ENCODE measurements at regions not wholly inside any gene's neighbourhood (a gene's known extent, or its start where the extent isn't known, plus 50 kb on each side); places are given as distances from the start of the nearest gene placed in this dataset.
"Not testable (repeated sequence)": the region's sequence is repeated elsewhere in the genome, so short reads cannot be mapped to it uniquely, and the experiment has no call there.

DNA sequence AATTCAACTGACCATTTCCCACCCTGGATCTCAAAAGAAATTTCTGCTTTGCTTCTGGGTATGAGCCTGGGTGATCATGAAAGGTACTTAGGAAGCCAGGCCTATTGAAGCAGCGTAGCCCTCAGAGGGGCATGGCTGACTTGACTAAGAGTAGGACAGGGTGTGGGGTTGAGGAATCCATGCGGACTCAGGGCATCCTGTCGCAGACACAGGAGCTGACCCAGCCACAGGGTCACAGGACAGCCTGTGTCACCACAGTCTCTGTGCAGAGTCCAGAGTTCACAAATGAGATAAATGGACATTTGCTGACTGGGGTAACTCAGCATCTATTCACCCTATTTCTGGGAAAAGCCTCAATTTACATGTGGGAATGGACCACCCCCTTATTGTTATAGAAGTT lies 262.3 kb downstream of the CEP170 start:
- H3K56ac ChIP-seq (replicated peaks; ENCODE audit: insufficient read length, low read depth, low read length); H3K79me1 ChIP-seq (ENCODE audit: low read depth, low read length); H3K27me3 ChIP-seq (replicated peaks in 1 of 4; ENCODE audit: control insufficient read depth in 3 of 4, extremely low read depth in 1 of 4, insufficient read depth in 3 of 4, low read length in 3 of 4); H3K9ac ChIP-seq (replicated peaks in 1 of 4; ENCODE audit: extremely low read depth in 1 of 4, low read depth in 3 of 4, low read length in 3 of 4); H4K91ac ChIP-seq (replicated peaks; ENCODE audit: insufficient read length, low read length); H3K18ac ChIP-seq (ENCODE audit: extremely low read depth, low read length); H2BK5ac ChIP-seq (ENCODE audit: low read depth, low read length); H3K27ac ChIP-seq (ENCODE audit: low read depth, low read length); H2BK120ac ChIP-seq (replicated peaks; ENCODE audit: low read depth, low read length); H2AK5ac ChIP-seq (ENCODE audit: low read depth, low read length); H2BK15ac ChIP-seq (ENCODE audit: low read length); H3K9me3 ChIP-seq (ENCODE audit: insufficient read depth in 2 of 2, low read depth in 1 of 2, low read length in 1 of 2); H3K14ac ChIP-seq (ENCODE audit: insufficient read length); H3K36me3 ChIP-seq (ENCODE audit: control insufficient read depth in 2 of 4, insufficient read depth in 4 of 4, low read length in 3 of 4); H4K20me1 ChIP-seq (replicated peaks in 1 of 2; ENCODE audit: control insufficient read depth in 1 of 2, insufficient read depth in 2 of 2, low read length in 2 of 2); H3K4me2 ChIP-seq (ENCODE audit: insufficient read depth in 1 of 2, low read depth in 2 of 2, low read length in 2 of 2); H2AFZ ChIP-seq (ENCODE audit: low read length); H3K23ac ChIP-seq (ENCODE audit: insufficient read length); H3K4ac ChIP-seq (replicated peaks; ENCODE audit: insufficient read length, low read depth, low read length); H4K5ac ChIP-seq (ENCODE audit: insufficient read length, low read depth, low read length); H3K4me1 ChIP-seq (replicated peaks in 1 of 4; ENCODE audit: control insufficient read depth in 3 of 4, insufficient read depth in 4 of 4, low read length in 3 of 4); H3K79me2 ChIP-seq (ENCODE audit: control insufficient read depth in 1 of 2, insufficient read depth in 2 of 2, low read length in 2 of 2); H4K8ac ChIP-seq (ENCODE audit: extremely low read depth, insufficient read depth, low read length); DNase-seq (ENCODE audit: low read depth in 1 of 2, low spot score in 2 of 2); H3K23me2 ChIP-seq (ENCODE audit: low read depth, low read length); H2BK12ac ChIP-seq (ENCODE audit: low read depth, low read length); CTCF ChIA-PET (ENCODE audit: partially characterized antibody); POLR2A ChIA-PET (ENCODE audit: partially characterized antibody); H2BK20ac ChIP-seq (ENCODE audit: low read length); H3K4me3 ChIP-seq (ENCODE audit: extremely low read depth in 1 of 4, insufficient read depth in 2 of 4, low read depth in 3 of 4, low read length in 4 of 4); FAIRE-seq: not testable (repeated sequence)
- WGBS, 2 experiments (ENCODE audit: extremely low coverage in 1 of 2, insufficient coverage in 1 of 2, insufficient read length in 1 of 2, insufficient replicate concordance in 2 of 2, low coverage in 1 of 2, low lambda C conversion rate in 2 of 2, missing lambda C conversion rate in 1 of 2), result 91% methylated on average over 3 of the region's 3 CpGs; no CpG with 5 or more reads in 1 of the 2 experiments

DNA sequence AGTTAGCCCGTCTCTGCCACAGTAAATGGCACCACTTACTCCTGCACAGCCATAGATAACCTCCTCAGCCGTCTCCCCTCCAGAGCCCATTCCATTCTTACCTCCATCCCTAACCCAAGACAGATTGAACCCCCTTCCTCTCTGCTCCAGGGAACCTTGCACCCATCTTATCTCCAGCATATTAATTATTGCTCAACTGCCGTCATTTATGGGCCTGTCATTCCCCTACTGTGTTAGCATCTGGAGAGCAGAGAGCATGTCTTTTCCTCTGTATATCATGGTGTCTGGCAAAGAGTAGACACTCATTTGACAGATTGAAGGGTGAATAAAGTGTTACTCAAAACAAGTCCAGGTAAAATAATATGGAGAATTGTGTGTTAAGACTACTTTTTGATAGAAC lies 270.0 kb downstream of the CEP170 start:
- H3K9me3 ChIP-seq (ENCODE audit: insufficient read depth in 2 of 2, low read depth in 1 of 2, low read length in 1 of 2); H3K4me3 ChIP-seq (ENCODE audit: extremely low read depth in 1 of 4, insufficient read depth in 2 of 4, low read depth in 3 of 4, low read length in 4 of 4); H2BK5ac ChIP-seq (ENCODE audit: low read depth, low read length); H3K79me1 ChIP-seq (ENCODE audit: low read depth, low read length); H3K4ac ChIP-seq (replicated peaks; ENCODE audit: insufficient read length, low read depth, low read length); H4K8ac ChIP-seq (ENCODE audit: extremely low read depth, insufficient read depth, low read length); H4K5ac ChIP-seq (ENCODE audit: insufficient read length, low read depth, low read length); H3K27me3 ChIP-seq (replicated peaks in 1 of 4; ENCODE audit: control insufficient read depth in 3 of 4, extremely low read depth in 1 of 4, insufficient read depth in 3 of 4, low read length in 3 of 4); DNase-seq (ENCODE audit: low read depth in 1 of 2, low spot score in 2 of 2); H3K4me1 ChIP-seq (replicated peaks in 1 of 4; ENCODE audit: control insufficient read depth in 3 of 4, insufficient read depth in 4 of 4, low read length in 3 of 4); H4K91ac ChIP-seq (replicated peaks; ENCODE audit: insufficient read length, low read length); H3K23me2 ChIP-seq (ENCODE audit: low read depth, low read length); H3K18ac ChIP-seq (ENCODE audit: extremely low read depth, low read length); H3K9ac ChIP-seq (replicated peaks in 1 of 4; ENCODE audit: extremely low read depth in 1 of 4, low read depth in 3 of 4, low read length in 3 of 4); H3K36me3 ChIP-seq (ENCODE audit: control insufficient read depth in 2 of 4, insufficient read depth in 4 of 4, low read length in 3 of 4); H2BK12ac ChIP-seq (ENCODE audit: low read depth, low read length); H2AFZ ChIP-seq (ENCODE audit: low read length); H3K14ac ChIP-seq (ENCODE audit: insufficient read length); FAIRE-seq; H2BK20ac ChIP-seq (ENCODE audit: low read length); H4K20me1 ChIP-seq (replicated peaks in 1 of 2; ENCODE audit: control insufficient read depth in 1 of 2, insufficient read depth in 2 of 2, low read length in 2 of 2); H3K4me2 ChIP-seq (ENCODE audit: insufficient read depth in 1 of 2, low read depth in 2 of 2, low read length in 2 of 2); H3K79me2 ChIP-seq (ENCODE audit: control insufficient read depth in 1 of 2, insufficient read depth in 2 of 2, low read length in 2 of 2); H2AK5ac ChIP-seq (ENCODE audit: low read depth, low read length); H3K23ac ChIP-seq (ENCODE audit: insufficient read length); H3K56ac ChIP-seq (replicated peaks; ENCODE audit: insufficient read length, low read depth, low read length); CTCF ChIA-PET (ENCODE audit: partially characterized antibody); H2BK15ac ChIP-seq (ENCODE audit: low read length); H2BK120ac ChIP-seq (replicated peaks; ENCODE audit: low read depth, low read length); POLR2A ChIA-PET (ENCODE audit: partially characterized antibody); H3K27ac ChIP-seq (ENCODE audit: low read depth, low read length): not testable (repeated sequence)
- WGBS, 2 experiments (ENCODE audit: extremely low coverage in 1 of 2, insufficient coverage in 1 of 2, insufficient read length in 1 of 2, insufficient replicate concordance in 2 of 2, low coverage in 1 of 2, low lambda C conversion rate in 2 of 2, missing lambda C conversion rate in 1 of 2), result 96% methylated on average over 3 of the region's 3 CpGs; no CpG with 5 or more reads in 1 of the 2 experiments
